DMS53 treated with DMSO at 0.1 percent for 48 hours (cell line): ENCODE measurements at regions not wholly inside any gene's neighbourhood (a gene's known extent, or its start where the extent isn't known, plus 50 kb on each side); places are given as distances from the start of the nearest gene placed in this dataset.

ENCODE experiments used
- DNase-seq: peaks from one replicate; lab custom pipeline; 2025; ENCODE audit not compliant: unreplicated experiment; lab: John Stamatoyannopoulos, UW

DNA sequence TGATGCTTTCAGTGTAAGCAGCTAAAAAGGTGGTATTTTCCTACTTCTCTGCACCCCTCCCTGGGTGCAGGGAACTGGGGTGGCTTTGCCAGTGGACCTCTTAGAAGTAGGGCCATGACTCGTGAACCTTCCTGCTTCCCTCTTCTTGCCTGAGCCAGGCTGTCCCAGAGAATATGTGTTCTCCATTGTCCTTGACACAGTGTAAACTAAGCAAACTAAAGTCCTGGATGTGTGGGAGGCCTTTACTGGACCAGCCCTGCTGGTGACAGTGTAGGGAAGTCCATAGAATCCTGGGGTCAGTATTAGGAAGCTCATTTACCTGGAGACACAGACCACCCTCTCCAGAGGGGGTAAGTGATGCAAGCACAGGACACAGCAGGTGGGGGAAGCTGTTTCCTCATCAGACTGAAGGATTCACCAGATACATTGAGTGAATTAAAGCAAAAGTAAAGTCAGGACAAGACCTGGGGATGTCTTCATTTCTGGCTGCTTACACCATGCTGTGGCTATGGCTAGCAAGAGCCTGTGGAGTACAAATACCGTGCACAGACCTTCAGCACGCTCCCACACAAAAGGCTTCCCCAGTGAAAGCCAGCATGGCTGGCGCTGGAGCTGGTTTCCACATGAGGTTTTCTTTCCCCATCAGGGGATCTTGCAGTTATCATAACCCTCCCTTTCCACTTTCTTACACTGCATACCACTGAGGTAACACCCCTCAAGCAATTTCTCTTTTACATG, 64.8 kb upstream of the LPP start:
- no peak for DNase-seq

DNA sequence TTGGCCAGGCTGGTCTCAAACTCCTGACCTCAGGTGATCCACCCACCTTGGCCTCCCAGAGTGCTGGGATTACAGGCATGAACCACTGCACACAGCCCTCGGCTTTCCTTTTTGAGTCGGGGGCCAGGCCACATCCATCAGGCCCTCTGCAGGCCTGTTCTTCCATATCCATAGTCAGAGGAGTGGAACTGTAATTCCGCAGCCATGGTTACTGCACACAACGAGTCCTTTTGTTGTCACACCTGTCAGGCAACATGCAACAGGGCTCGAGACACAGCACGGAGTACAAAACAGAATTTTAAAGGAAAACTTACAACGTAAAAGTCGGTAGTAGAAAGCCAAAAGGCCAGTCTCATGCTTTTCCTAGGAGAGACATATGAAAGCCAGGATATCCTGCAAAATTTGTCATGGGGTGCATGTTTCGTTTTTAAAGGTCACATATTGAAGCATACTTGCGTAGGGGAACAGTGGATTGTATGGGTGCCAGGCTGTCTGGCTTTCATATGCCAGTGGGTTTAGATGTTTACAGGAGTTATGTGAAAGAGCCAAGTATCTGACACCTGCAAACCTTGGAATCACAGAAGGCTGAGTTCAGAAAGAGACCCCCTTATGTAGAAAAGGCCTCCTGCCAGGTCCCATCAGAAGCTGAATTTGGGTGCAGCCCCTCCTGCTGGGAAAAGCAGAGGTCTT, 63.2 kb upstream of the LPP start:
- no peak for DNase-seq

DNA sequence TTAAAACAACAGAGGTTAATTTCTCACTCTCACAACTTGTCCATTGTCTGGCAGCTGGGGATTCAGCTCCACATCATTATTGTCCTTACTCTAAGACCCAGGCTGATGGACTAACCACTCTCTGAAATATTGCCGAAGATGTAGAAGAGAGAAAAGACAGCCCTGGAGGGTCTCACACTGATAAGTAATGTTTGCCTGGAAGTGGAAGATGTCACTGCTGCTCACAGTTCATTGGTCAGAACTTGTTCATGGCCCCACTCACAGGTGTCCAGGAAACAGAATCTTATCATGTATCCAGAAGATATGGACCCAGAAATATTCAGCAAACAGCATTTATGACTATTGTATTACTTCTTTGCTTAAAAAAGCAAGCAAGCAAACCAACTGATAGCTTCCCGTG, 62.2 kb upstream of the LPP start:
- DNase-seq = no peak

DNA sequence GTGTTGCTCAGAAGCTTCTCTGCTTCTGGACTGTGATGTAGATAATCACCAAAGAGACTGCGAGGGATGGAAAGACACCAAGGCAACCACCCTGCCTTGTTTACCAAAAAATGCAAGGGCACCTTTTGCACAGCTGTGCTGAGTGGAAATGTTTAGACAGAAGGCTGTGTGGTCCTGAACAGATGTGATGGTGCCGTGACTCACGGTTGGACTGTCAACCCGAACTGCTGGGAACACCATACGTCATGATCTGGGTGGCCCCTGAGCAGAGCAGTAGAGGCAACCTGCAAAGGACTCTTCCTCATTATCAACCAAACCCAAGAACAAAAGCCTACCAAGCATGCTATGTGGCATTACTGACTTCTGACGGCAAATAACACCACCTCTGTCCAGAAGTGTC, 61.3 kb upstream of the LPP start:
- DNase-seq = no peak

DNA sequence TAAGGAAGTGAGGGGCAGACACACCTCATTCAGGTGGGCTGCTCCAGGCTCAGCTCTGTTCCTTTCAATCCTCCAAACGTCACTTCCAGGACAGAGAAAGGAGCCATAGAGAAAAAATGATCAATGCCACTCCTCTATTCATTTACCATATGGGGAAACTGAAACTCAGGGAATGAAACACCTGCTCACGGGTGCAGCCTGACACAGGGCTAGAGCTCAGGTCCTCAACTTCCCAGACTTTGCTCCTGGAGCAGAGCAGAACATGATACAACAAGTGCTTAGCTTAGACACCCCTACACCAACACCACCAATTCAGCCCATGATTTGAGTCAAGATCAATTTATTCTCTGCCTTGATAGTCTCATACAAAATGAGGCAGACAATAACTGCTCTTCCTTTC, 58.5 kb upstream of the LPP start:
- no peak for DNase-seq

DNA sequence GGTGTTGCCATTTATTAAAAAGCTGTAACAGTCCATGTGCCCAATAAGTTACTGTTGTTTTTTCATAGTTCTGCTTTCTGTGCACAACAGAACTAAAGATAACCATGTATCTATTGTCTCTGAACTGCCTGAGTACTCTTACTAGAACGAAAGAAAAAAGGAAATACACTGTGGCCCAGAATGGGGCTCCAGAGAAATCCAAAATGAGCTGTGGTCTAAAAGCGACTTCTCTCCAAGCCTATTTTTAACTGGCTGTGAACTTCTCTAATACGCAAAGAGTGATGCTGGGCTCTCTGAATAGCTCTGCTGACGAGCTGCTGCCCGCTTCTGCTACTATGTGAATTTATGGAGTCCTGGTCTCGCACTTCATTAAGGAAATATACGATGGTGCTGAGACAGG, 56.2 kb upstream of the LPP start:
- DNase-seq = no peak

DNA sequence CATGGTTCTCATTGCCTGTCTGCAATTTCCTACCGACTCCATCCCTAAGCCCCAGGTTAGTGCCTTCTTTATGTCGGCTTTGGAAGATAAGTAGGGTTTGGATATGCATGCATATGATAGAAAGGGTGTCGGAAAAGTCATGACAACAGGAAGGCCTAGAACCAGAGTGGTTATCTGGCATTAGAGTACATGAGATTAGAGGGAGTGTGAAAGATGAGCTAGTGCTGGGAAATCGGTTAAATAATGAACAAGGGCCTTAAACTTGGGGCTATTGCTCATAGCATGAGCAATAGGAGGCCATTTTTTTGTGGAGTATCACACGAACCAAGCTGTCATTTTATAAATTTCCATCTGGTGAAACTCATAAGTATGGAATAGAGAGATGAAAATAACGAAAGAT, 54.0 kb upstream of the LPP start:
- DNase-seq = no peak

DNA sequence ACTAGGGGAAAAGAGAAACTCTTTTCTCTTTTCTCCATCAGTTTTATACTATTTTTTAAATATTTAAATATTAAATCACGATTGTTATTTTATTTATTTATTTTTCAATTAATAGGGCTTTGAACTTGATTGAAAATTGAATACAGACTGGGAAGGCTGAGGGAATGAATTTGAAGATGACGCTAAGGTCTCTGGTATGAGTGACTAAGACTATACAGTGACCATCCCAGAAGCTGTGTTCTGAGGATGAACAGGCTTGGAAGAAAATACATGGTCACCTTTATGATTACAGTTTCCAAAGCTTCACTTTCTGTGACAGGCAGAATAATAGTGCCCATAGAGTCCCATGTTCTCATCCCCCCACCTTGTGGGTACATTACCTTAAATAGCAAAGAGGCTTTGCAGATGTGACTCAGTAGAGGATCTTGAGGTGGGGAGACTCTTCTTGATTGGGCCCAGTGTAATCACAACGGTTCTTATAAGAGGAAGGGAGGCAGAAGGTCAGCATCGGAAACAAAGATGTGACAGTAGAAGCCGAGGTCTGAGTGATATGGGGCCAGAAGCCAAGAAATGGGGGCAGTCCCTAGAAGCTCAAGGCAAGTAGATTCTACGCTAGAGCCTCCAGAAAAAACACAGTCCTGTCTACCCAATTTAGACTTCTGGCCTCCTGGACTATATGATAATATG, 51.0 kb upstream of the LPP start:
- no peak for DNase-seq

DNA sequence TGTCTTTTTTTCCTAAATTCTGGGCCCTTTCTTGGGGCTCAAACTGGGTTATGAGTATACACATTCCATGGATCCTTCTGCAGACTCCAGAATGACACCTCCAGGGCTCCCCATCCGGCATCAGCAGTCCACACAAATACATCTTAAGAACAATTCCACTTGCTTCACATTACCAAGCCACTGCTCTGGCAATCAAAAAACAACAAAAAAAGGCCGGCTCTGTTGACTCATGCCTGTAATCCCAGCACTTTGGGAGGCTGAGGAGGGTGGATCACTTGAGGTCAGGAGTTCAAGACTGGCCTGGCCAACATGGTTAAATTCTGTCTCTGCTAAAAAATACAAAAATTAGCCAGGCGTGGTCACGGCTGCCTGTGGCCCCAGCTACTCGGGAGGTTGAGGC, 49.9 kb upstream of the LPP start:
- DNase-seq = no peak
